SKM-1 (cell line): ENCODE measurements at regions not wholly inside any gene's neighbourhood (a gene's known extent, or its start where the extent isn't known, plus 50 kb on each side); places are given as distances from the start of the nearest gene placed in this dataset.
"Not testable (repeated sequence)": the region's sequence is repeated elsewhere in the genome, so short reads cannot be mapped to it uniquely, and the experiment has no call there.

Experiments used
- DNase-seq: peaks from one replicate; lab custom pipeline; 2025; ENCODE audit not compliant: unreplicated experiment; lab: John Stamatoyannopoulos, UW

GRCh38 chr12:131311764-131312163, 358.1 kb downstream of the ADGRD1 start:
- DNase-seq = no peak

- not testable (repeated sequence) for DNase-seq
Observed at GRCh38 chr12:131312382-131312781, 358.7 kb downstream of the ADGRD1 start.

GRCh38 chr12:131312793-131313545, 359.3 kb downstream of the ADGRD1 start:
- DNase-seq = no peak

GRCh38 chr12:131313635-131314034, 359.9 kb downstream of the ADGRD1 start:
- no peak for DNase-seq

GRCh38 chr12:131314524-131315090, 360.9 kb downstream of the ADGRD1 start:
- DNase-seq = no peak

- DNase-seq = no peak
Observed at GRCh38 chr12:131315601-131316000, 361.9 kb downstream of the ADGRD1 start.

- no peak for DNase-seq
Observed at GRCh38 chr12:131316388-131316787, 362.7 kb downstream of the ADGRD1 start.

GRCh38 chr12:131318045-131318685, 364.5 kb downstream of the ADGRD1 start:
- no peak for DNase-seq

- no peak for DNase-seq
Observed at GRCh38 chr12:131321988-131322387, 368.3 kb downstream of the ADGRD1 start.

- not testable (repeated sequence) for DNase-seq
Observed at GRCh38 chr12:131322460-131322859, 368.8 kb downstream of the ADGRD1 start.

- DNase-seq = no peak
Observed at GRCh38 chr12:131323879-131324278, 370.2 kb downstream of the ADGRD1 start.

GRCh38 chr12:131327521-131328488, 374.1 kb downstream of the ADGRD1 start:
- no peak for DNase-seq

GRCh38 chr12:131328861-131329845, 375.4 kb downstream of the ADGRD1 start:
- not testable (repeated sequence) for DNase-seq

- DNase-seq = no peak
Observed at GRCh38 chr12:131330106-131330815, 376.6 kb downstream of the ADGRD1 start.

GRCh38 chr12:131331148-131331750, 377.5 kb downstream of the ADGRD1 start:
- no peak for DNase-seq

- DNase-seq = no peak
Observed at GRCh38 chr12:131332224-131332623, 378.5 kb downstream of the ADGRD1 start.

- no peak for DNase-seq
Observed at GRCh38 chr12:131333136-131333535, 377.8 kb upstream of the SFSWAP start.

- no peak for DNase-seq
Observed at GRCh38 chr12:131333621-131334440, 377.1 kb upstream of the SFSWAP start.
